ENCODE measurements at regions not wholly inside any gene's neighbourhood (a gene's known extent, or its start where the extent isn't known, plus 50 kb on each side); places are given as distances from the start of the nearest gene placed in this dataset.
"Not testable (repeated sequence)": the region's sequence is repeated elsewhere in the genome, so short reads cannot be mapped to it uniquely, and the experiment has no call there.

GRCh38 chrX:25154168-25154567 lies 138.4 kb upstream of the ARX start:
- WGBS, result 67% methylated on average over 3 of the region's 3 CpGs
- no peaks in the 10 kb centered on the region for H3K36me3 ChIP-seq (ENCODE audit: insufficient read depth)
- DNase-seq (ENCODE audit: extremely low spot score), result no peak

GRCh38 chrX:25151749-25152148 lies 136.0 kb upstream of the ARX start:
- Histone ChIP-seq H3K27ac (ENCODE audit: low read depth) (no peak overlapping the region), H3K4me1 (ENCODE audit: insufficient read depth) (no peaks in the 10 kb centered on the region), H3K4me3 (ENCODE audit: low read depth, low read length) (no peak overlapping the region), H3K36me3 (ENCODE audit: insufficient read depth) (no peaks in the 10 kb centered on the region)
- WGBS, result 86% methylated on average over 2 of the region's 2 CpGs
- DNase-seq (ENCODE audit: extremely low spot score), result no peak

More at GRCh38 chrX:25154168-25154567, 138.4 kb upstream of the ARX start:
- no peak overlapping the region for H3K27ac ChIP-seq (ENCODE audit: low read depth)
- H3K4me3 ChIP-seq (ENCODE audit: low read depth, low read length), result no peak overlapping the region
- H3K4me1 ChIP-seq (ENCODE audit: insufficient read depth), result no peaks in the 10 kb centered on the region

DNA sequence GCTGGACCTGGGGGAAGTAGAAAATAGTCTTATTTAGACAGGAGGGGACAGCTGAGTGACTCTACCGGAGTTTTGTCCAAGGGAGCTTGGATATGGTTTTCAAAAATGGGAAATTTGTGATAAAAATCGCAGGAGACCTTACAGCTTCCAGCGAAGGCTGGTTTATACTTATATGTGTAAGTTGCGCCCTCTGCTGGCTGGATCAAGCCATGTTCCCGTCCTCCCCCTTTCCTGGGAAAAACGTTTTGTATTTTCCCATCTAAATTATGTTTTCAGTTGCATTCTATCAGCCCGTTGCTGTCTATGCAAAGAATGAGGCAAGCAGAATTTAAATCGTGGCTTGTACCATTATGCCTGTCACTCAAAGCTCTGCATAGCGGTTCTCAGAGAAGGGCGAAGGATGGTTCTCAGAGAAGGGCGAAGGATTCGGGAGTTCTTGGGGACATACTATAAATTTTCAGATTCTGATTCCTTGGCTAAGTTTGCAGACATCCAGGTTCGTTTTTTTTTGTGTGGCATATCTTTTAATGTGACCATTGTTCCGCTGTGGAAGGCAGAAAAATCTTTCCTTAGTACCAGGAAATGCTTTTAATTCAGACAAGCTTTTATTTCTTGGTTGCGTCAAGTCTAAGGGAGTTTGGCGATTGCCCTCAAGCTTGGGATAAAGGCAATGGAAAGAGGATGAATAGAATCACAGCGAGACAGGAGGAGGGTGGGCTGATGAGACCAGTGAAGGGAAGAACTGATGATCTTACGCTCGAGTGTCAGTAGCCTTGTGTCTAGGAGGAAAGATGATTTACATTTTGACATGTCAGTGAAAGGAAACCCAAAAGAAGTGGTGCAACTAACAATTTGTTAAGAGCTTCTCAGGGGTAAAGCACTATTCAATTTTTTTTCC lies 128.5 kb upstream of the ARX start:
- no peak overlapping the region for H3K4me3 ChIP-seq (ENCODE audit: low read depth, low read length)
- peak; percentile 10 for DNase-seq (ENCODE audit: extremely low spot score)
- no peaks in the 10 kb centered on the region for H3K36me3 ChIP-seq (ENCODE audit: insufficient read depth)
- no peaks in the 10 kb centered on the region for H3K4me1 ChIP-seq (ENCODE audit: insufficient read depth)
- no peak overlapping the region for H3K27ac ChIP-seq (ENCODE audit: low read depth)
- 13% methylated on average over 19 of the region's 19 CpGs for WGBS

DNA sequence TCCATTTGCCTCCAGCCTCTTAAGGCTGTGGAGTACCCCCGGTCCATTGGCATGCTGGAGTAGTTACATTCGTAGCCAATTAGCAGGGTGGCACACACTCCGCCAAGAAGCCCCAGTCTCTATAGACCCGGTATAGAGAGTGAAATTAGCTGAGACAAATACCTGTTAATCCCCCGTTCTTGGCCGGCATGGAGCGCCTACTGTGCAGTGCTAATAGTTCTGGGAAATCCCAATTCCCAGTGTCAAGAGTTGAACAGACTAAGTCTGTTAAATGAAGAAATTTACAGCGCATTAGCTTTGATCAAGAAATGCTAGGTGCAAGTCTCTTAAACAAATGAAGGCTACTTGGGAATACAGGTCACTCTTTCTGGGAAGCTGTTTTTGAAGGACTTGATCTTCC lies 127.8 kb upstream of the ARX start:
- DNase-seq (ENCODE audit: extremely low spot score), result no peak
- no peaks in the 10 kb centered on the region for H3K36me3 ChIP-seq (ENCODE audit: insufficient read depth)
- WGBS, result 77% methylated on average over 8 of the region's 8 CpGs
- no peak overlapping the region for H3K4me3 ChIP-seq (ENCODE audit: low read depth, low read length)
- H3K27ac ChIP-seq (ENCODE audit: low read depth), result no peak overlapping the region
- no peaks in the 10 kb centered on the region for H3K4me1 ChIP-seq (ENCODE audit: insufficient read depth)

DNA sequence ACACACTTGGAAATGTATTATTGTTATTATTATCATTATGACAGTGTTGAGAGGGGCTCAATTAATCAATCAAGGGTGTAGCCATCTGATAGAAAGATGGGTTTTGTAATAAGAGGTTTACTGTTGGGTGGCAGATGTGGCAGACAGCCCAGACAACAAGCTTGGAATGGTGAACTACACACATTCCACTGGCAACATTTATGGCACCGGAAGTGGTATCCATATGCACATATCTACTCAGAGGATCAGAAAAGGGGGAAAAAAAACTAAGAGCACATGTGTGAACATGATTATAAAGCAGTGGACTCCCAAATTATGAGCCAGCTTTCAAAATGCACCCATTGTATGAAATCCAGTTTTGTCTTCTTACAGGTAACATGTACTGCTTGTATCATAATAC lies 125.9 kb upstream of the ARX start:
- WGBS, result 57% methylated on average over 1 of the region's 1 CpG
- no peaks in the 10 kb centered on the region for H3K4me1 ChIP-seq (ENCODE audit: insufficient read depth)
- no peak for DNase-seq (ENCODE audit: extremely low spot score)
- H3K27ac ChIP-seq (ENCODE audit: low read depth), result no peak overlapping the region
- no peaks in the 10 kb centered on the region for H3K36me3 ChIP-seq (ENCODE audit: insufficient read depth)
- no peak overlapping the region for H3K4me3 ChIP-seq (ENCODE audit: low read depth, low read length)

DNA sequence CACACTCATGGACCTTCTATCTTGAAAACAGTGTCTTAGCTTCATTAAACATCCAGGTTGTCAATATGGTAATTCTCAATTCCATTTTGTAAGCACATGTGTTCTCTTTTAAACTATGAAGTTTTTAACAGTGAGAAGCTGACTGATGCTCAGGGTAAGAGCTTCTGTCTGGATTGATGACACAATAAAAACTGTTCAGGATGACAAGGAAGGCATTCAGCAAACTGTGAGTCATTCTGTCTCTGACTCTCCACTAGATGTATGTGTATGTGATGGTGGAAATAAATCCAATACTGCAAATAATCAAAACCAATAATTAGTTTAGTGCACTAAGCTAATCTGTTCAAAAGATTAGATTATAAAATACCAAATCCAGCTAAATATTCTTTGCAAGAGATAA lies 115.3 kb upstream of the ARX start:
- DNase-seq (ENCODE audit: extremely low spot score), result no peak
- Histone ChIP-seq H3K4me3 (ENCODE audit: low read depth, low read length) (no peak overlapping the region), H3K36me3 (ENCODE audit: insufficient read depth) (no peaks in the 10 kb centered on the region), H3K4me1 (ENCODE audit: insufficient read depth) (no peaks in the 10 kb centered on the region), H3K27ac (ENCODE audit: low read depth) (no peak overlapping the region)

- no peak overlapping the region for H3K4me3 ChIP-seq (ENCODE audit: low read depth, low read length)
- no peak for DNase-seq (ENCODE audit: extremely low spot score)
- H3K27ac ChIP-seq (ENCODE audit: low read depth), result no peak overlapping the region
- no peaks in the 10 kb centered on the region for H3K36me3 ChIP-seq (ENCODE audit: insufficient read depth)
- no peaks in the 10 kb centered on the region for H3K4me1 ChIP-seq (ENCODE audit: insufficient read depth)
- WGBS, result 80% methylated on average over 4 of the region's 4 CpGs
These were observed 114.9 kb upstream of the ARX start for GRCh38 chrX:25130619-25131018.

DNA sequence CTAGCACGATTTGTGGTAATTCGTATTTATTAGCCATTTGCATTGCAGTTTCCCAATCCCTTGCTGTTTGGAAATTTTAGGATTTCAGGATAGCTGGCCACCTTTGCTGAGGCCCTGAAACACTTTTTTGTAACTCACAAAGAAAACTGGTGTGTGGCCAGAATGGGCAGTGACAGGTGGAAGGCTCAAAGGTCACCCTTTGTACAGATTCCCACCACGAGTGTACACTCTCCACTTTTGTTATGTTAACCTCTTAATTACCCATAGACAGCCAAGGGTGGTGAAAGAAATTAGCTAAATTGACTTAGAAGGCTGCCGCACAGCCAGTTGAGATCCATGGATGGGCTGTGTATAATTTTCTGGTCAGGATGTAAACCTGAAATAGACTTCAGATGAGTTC lies 109.7 kb upstream of the ARX start:
- H3K27ac ChIP-seq (ENCODE audit: low read depth), result no peak overlapping the region
- no peaks in the 10 kb centered on the region for H3K4me1 ChIP-seq (ENCODE audit: insufficient read depth)
- no peak overlapping the region for H3K4me3 ChIP-seq (ENCODE audit: low read depth, low read length)
- DNase-seq (ENCODE audit: extremely low spot score), result no peak
- 73% methylated on average over 4 of the region's 4 CpGs for WGBS
- H3K36me3 ChIP-seq (ENCODE audit: insufficient read depth), result no peaks in the 10 kb centered on the region

GRCh38 chrX:25124391-25124790 lies 108.6 kb upstream of the ARX start:
- DNase-seq (ENCODE audit: extremely low spot score), result no peak
- H3K36me3 ChIP-seq (ENCODE audit: insufficient read depth), result no peaks in the 10 kb centered on the region
- no peak overlapping the region for H3K27ac ChIP-seq (ENCODE audit: low read depth)
- H3K4me3 ChIP-seq (ENCODE audit: low read depth, low read length), result no peak overlapping the region
- no peaks in the 10 kb centered on the region for H3K4me1 ChIP-seq (ENCODE audit: insufficient read depth)
- 92% methylated on average over 2 of the region's 2 CpGs for WGBS

GRCh38 chrX:25112156-25112555 lies 96.4 kb upstream of the ARX start:
- Histone ChIP-seq H3K4me1 (ENCODE audit: insufficient read depth) (no peaks in the 10 kb centered on the region), H3K27ac (ENCODE audit: low read depth) (no peak overlapping the region), H3K4me3 (ENCODE audit: low read depth, low read length) (no peak overlapping the region), H3K36me3 (ENCODE audit: insufficient read depth) (no peaks in the 10 kb centered on the region)
- no peak for DNase-seq (ENCODE audit: extremely low spot score)
- WGBS, result 100% methylated on average over 2 of the region's 2 CpGs

DNA sequence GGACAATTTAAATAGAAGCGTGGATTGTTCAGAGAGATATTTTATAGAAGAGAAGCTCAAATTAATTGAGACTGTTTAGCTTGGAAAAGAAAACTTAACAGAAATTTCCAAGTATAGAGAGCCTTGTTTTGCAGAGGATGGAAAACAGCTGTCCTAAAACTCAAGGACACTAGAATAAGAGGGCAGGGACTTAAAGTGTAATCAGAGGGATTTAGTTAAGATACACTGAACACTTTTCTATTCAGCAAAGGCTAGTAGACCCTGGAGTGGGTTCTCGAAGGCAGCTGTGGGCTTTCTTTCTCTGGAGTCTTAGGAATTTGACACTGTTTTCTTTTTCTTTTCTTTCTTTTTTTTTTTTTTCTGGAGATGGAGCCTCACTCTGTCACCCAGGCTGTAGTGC lies 92.7 kb upstream of the ARX start:
- WGBS, result 32% methylated on average over 2 of the region's 2 CpGs

GRCh38 chrX:25105221-25105620 lies 89.5 kb upstream of the ARX start:
- 58% methylated on average over 4 of the region's 4 CpGs for WGBS
- Histone ChIP-seq H3K4me1 (ENCODE audit: insufficient read depth) (no peaks in the 10 kb centered on the region), H3K4me3 (ENCODE audit: low read depth, low read length) (no peak overlapping the region), H3K27ac (ENCODE audit: low read depth) (no peak overlapping the region), H3K36me3 (ENCODE audit: insufficient read depth) (no peaks in the 10 kb centered on the region)
- DNase-seq (ENCODE audit: extremely low spot score), result no peak

More for the DNA sequence above, 92.7 kb upstream of the ARX start:
- Histone ChIP-seq H3K27ac (ENCODE audit: low read depth) (no peak overlapping the region), H3K36me3 (ENCODE audit: insufficient read depth) (no peaks in the 10 kb centered on the region), H3K4me3 (ENCODE audit: low read depth, low read length) (no peak overlapping the region), H3K4me1 (ENCODE audit: insufficient read depth) (no peaks in the 10 kb centered on the region)
- no peak for DNase-seq (ENCODE audit: extremely low spot score)

DNA sequence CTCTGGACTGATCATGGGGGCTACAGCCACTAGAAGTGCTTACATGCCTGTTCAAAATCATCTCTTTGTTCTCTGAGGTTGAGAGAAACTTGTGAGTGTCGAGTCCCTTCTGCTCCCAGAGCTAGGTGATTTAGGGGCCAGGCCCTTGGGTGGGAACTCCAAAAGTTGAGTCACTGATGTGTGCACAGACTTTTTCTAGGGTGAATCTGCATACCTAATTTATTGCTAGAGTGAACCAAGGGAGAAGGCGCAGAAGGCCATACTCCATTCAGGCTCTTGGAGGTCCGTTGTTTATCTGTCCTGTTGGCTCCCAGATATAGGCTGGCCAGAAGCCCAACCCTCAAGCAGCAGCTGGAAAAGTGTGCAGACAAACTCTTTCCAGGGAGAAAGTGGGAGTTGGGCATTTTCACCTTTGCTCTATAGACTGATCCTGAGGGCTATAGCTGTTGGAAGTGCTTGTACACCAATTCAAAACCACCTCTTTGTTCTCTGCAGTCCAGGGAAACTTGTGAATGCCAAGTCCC lies 80.8 kb upstream of the ARX start:
- Histone ChIP-seq H3K4me1 (ENCODE audit: insufficient read depth) (no peaks in the 10 kb centered on the region), H3K4me3 (ENCODE audit: low read depth, low read length) (no peak overlapping the region), H3K27ac (ENCODE audit: low read depth) (no peak overlapping the region), H3K36me3 (ENCODE audit: insufficient read depth) (no peaks in the 10 kb centered on the region)
- 37% methylated on average over 3 of the region's 3 CpGs for WGBS
- DNase-seq (ENCODE audit: extremely low spot score), result no peak

DNA sequence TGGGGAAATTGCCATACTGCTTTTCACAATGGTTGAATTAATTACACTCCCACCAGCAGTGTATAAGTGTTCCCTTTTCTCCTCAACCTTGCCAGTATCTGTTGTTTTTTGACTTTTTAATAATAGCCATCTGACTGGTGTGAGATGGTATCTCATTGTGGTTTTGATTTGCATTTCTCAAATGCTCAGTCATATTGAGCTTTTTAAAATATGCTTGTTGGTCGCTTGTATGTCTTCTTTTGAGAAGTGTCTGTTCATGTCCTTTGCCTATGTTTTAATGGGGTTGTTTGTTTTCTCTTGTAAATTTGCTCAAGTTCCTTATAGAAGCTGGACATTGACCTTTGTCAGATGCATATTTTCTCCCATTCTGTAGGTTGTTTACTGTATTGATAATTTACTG lies 75.4 kb upstream of the ARX start:
- not testable (repeated sequence) for H3K4me1 ChIP-seq (ENCODE audit: insufficient read depth); DNase-seq (ENCODE audit: extremely low spot score); H3K36me3 ChIP-seq (ENCODE audit: insufficient read depth); H3K27ac ChIP-seq (ENCODE audit: low read depth); H3K4me3 ChIP-seq (ENCODE audit: low read depth, low read length)
- 79% methylated on average over 1 of the region's 1 CpG for WGBS
